B cell (primary cell): ENCODE measurements at regions not wholly inside any gene's neighbourhood (a gene's known extent, or its start where the extent isn't known, plus 50 kb on each side); places are given as distances from the start of the nearest gene placed in this dataset.

Experiments used
- CTCF ChIP-seq: fragments of 200-600 bp; IDR thresholded peaks from one replicate; pipeline ENCODE4 v1.8.0; 2022; ENCODE audit warnings: antibody characterized with exemption, mild to moderate bottlenecking
- EZH2 ChIP-seq: IDR thresholded peaks from 2 replicates; pipeline ENCODE4 v1.6.1; 2012; ENCODE audit warnings: borderline replicate concordance, low read depth, mild to moderate bottlenecking, moderate library complexity, low read length; ENCODE audit not compliant: insufficient read depth, poor library complexity, severe bottlenecking

- TF ChIP-seq CTCF = no peak
- no peak for TF ChIP-seq EZH2
Observed at GRCh38 chr11:92460213-92460612, 235.6 kb downstream of the FAT3 start.
